NCI-H1417 treated with DMSO at 0.1 percent for 48 hours (cell line): ENCODE measurements at regions not wholly inside any gene's neighbourhood (a gene's known extent, or its start where the extent isn't known, plus 50 kb on each side); places are given as distances from the start of the nearest gene placed in this dataset.
A peak's percentile ranks its signal among the peaks of the same experiment; 100 is the strongest.

Source experiments
- DNase-seq: peaks from one replicate; lab custom pipeline; 2025; lab: John Stamatoyannopoulos, UW

DNA sequence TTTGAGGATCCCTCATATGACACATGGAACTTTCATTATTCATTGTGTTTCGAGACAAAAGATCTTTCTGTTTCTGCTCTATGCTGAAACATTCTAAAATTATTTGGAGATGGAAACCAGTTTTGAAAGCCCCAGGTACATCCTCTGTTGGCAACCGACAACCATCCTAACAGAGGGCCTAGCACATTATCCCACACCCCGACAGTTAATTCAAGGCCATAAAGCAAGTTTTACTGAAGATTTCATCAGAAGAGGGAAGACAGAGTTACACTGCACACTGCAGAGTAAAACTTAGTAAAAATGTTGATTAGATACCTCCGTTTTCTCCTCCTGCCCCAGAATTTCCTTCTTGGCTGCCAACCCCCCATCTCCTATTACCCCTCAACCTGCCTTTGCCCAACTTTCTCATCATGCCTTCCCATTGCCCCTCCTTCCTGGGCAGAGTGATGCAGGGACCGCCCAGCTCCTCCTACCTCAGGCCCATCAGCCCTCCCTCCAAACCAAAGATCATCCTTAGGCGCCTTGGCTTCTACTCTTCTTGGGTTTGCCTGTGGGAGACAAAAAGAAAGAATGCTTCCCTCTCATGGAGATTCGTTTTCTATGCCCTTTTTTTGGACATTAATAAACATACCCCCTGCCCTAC, 52.9 kb upstream of the CITED4 start:
- DNase-seq: no peak

DNA sequence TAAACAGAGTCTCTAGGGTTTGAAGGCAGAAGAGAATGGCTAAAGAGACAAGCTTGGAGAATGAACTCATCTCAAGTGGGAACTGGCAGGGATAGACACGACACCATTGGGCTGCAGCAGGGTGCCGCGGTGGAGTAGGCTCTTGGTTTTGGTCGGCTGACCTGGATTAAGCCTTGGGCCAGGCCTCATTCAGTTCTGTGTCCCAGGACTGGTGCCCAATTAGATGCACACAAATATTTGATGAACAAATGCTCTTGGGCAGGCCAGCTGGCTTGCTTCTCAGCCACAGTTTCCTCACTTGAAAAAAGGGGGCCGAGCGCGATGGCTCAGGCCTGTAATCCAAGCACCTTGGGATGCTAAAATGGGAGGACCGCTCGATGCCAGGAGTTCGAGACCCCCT, 53.4 kb upstream of the CITED4 start:
- no peak for DNase-seq

DNA sequence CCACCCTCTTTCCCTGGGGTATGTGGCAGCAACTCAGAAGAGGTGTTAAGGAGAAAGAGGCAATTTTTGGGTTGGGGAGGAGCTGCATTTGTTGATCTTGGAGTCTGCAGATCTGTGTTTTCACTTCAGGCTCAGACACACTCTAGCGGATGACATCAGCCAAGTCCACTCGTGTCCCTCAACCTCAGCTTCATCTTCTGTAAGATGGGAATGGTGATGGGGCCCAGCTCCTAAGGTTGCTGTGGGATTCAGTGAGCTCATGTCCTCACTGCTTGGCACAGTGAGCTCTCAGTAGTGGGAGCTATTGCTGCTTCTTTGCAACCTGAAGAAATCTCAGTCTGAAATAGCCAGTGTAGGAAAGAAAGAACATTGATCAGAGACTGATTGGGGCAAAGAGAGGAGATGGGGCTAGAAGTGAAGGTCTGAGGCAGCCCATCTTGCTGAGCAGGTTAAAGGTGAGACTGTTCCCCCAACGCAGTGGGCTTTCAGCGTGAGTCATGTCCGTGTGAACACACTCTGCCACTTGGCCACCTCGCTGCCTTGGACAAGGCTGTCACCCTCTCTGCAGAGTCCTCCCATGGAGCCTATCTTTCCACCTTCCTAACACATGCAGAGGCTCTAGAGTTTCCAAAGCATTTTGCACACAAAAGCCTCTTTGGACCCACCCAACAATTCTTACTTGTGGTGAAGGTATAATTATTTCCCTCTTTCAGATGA, 56.0 kb upstream of the CITED4 start:
- no peak for DNase-seq

DNA sequence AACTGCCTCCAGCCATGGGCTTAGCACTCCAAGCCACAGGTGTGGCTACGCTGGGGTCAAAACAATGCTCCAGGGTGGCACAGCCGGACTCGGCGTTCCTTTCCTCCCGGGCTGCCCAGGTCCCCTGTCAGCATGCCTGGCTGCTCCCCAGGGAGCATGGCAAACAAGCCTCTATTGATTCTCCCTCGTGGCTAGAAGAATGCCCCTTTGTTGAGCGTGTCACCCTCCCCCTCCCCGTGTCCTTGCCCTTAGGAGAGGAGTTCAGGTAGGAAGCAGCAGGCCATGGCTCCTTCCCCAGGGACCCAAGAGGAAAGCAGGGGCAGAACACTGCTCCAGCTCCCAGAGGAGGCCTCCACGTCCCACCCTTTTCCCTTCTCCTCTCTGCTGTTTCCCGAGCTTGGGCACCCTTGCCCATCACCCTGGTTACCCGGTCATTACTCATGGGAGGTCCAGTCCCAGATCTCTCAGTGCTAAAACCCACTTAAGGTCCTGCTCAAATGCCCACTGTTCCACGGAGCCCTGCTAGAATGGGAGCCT, 57.4 kb upstream of the CITED4 start:
- DNase-seq: peak; percentile 1

DNA sequence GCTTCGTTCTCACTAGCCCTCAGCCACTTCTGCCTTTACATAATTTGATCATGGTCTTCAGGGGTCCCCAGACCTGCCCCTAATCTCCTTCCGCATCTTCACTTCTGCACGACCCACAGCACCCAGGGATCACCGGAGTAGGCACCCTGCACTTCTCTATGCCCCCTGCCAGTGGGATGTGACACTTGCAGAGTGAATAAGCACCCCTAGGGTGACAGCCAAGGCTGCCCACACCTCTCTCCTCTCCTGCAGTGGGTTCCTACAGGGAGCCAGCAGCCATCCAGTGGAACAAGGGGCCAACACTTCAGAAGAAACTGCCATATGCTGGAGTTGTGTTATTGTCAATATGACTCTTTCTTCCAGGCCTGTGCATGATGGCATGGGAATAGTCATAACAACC, 58.0 kb upstream of the CTPS1 start:
- no peak for DNase-seq

DNA sequence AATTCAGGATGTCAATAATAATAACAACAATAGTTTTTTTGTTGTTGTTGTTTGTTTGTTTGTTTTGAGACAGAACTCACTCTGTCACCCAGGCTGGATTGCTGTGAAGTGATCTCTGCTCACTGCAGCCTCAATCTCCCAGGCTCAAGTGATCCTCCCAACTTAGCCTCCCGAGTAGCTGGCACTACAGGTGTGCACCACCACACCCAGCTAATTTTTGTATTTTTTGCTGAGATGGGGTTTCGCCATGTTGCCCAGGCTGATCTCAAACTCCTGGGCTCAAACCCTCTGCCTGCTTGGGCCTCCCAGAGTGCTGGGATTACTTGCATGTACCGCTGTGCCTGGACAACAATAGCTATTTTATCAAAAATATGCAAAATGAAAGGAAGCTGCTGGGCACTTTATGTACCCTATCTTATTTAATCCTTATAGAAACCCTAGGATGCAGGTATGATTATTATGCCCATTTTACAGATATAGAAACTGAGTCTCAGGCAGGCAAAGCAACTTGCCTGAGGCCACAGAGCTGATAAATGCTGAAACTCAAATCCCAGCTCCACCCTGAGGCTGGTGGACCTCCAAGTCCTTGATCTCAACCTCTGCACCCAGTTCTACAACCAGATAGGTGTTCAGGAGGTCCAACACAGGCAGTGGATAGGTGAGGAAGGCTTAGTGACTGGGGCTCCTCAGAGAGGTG, 57.4 kb upstream of the CTPS1 start:
- no peak for DNase-seq

DNA sequence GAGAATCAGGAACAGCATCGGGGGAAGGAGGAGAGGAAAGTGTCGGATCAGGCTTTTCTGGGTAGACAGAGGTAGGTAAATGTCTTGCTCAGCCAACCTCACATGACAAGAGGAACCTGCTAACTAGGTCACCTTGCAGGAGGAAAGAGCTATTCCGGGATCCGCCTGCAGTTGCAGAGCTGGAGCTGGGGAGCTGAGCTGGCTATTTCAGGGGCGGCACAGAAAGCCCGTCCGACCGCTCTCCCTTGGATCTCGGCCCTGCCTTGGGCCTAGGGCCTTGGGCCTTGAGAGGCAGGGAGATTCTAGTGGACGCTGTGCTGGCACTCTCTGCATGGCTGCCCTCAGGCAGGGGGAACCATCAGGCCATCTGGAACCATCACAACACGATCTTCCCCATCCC, 56.5 kb upstream of the CTPS1 start:
- no peak for DNase-seq

DNA sequence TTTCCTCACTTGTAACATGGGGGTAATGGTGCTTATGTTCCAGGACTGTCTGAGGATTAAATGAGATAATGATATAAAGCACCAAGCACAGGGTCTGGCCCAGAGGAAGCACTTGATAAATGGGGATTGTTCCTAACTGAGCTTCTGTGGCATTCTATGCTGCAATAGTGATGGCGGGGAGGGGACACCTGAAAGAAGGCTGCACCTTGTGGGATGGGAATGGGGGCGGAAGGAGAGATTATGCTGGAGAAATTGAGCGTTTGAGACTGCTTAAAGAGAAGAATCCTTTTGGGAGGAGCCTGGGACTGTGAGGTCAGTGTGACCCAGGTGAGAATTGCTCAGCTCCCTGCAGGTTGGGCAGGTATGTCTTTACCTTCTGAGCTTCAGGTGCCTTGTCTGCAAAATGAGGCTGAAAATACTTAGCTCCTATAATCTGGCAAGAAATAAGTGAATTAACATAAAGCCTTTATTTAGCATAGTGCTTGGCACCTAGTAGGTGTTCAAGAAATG, 55.9 kb upstream of the CTPS1 start:
- DNase-seq: no peak

DNA sequence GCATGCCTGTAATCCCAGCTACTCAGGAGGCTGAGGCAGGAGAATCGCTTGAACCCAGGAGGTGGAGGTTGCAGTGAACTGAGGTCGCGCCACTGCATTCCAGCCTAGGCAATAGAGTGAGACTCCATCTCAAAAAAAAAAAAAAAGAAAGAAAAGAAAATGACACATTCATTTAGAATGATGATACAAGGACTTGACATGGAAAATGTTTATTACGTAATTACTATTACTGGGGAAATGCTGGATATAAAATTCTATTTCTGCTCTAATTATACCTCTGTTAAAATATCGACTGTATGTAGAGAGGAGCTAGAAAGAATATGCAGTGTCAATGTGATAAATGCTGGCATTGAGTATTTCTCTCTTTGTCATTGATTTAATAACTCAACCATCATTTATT, 54.7 kb upstream of the CTPS1 start:
- no peak for DNase-seq

DNA sequence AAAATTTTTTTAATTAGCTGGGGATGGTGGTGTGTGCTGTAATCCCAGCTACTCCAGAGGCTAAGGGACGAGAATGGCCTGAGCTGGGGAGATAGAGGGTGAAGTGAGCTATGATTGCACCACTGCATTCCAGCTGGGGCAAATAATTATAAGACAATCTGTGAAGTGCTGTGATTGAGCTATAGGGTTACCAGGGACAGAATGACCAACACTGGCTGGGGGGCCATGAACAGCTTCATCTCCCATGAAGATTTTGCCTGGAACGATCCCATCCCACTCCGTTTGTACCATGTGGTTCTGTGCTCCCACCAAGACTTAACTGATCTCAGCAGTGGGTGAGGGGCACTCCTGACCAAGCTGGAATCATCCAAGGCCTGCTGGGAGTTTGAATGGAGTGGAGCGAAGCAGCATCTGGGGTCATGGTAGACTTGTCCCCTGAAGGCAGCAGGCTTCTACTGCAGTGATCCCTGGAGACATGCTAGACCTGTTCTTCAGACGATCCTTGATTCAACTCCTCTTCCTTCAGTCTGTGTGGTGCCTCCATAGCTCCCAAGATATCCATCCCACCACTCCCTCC, 53.6 kb upstream of the CTPS1 start:
- DNase-seq: no peak

DNA sequence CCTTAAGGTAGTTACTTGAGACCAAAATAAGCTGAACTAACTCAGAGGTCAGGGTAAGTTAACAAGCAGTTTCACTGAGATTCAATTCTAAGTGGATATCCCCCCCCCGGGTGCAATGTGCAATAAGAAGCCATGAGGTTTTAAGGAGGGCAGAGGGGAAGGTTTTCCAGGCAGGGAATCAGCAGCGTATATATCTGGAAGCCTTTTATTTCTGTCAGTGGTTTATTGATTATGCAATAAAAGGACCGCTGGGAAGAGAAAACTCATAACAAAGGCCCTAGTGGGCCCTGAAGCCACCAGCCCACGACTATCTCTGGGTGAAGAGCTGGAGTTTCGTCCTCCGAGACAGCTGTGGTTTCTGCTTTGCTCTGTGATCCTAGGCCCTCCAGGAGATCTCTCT, 53.1 kb upstream of the CTPS1 start:
- DNase-seq: no peak

DNA sequence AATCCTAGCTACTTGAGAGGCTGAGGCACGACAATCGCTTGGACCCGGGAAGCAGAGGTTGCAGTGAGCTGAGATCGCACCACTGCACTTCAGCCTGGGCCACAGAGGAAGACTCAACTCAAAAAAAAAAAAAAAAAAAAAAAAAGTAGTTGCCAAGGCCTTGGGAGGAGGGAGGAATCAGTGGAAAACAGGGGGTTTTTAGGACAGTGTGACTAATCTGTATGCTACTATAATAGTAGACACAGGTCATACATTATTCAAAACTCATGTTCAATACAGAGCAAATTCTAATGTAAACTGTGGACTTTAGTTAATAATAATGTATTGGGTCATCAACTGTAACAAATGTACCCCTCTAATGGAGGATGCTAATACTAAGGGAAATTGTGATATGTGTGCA, 51.7 kb upstream of the CTPS1 start:
- DNase-seq: no peak

DNA sequence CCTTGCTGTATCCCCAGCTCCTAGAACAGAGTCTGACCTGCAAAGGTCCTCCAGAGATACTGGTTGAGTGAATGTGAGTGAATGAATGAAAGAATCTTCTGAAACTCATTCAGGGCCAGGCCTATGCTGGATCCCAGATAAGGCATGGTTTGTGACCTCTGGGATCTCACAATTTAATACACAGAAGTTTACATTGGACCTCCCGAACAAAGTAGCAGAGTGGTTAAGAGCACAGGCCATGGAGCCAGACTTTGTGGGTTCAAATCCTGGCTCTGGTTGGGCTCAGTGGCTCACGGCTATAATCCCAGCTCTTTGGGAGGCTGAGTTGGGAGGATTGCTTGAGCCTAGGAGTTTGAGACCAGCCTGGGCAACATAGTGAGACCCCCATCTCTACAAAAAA, 50.8 kb upstream of the CTPS1 start:
- no peak for DNase-seq

DNA sequence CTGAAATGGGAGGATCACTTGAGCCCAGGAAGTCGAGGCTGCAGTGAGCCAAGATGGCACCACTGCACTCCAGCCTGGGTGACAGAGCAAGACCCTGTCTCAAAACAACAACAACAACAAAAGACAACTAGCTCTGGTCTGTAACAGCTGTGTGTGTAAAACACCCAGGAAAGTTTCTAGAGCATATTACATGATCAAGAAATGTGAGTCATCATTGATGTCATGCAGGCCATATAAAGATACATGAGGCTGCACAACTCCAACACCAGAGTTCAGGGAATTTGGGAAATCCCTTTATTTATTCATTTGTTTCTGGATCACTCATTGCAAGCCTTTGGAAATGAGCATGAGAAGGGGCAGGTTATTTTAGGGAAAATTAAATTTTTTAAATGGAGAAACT, 50.3 kb upstream of the CTPS1 start:
- no peak for DNase-seq
